ENCODE measurements at regions not wholly inside any gene's neighbourhood (a gene's known extent, or its start where the extent isn't known, plus 50 kb on each side); places are given as distances from the start of the nearest gene placed in this dataset.

GRCh38 chr16:50464325-50465290 lies 83.6 kb upstream of the NKD1 start:
- no peak overlapping the region for H3K4me3 ChIP-seq
- no peaks in the 10 kb centered on the region for H3K27me3 ChIP-seq
- intact Hi-C loops (cut with DNase I), result no loop called here
- ATAC-seq (no peak), DNase-seq (peak in 1 of 3 donors; percentile 27)
- H3K36me3 ChIP-seq, result no peaks in the 10 kb centered on the region
- peaks cover 0 to 14% (median 0%) of the 10 kb centered on the region in 4 donors for H3K4me1 ChIP-seq
- TF ChIP-seq, protein P1, sequence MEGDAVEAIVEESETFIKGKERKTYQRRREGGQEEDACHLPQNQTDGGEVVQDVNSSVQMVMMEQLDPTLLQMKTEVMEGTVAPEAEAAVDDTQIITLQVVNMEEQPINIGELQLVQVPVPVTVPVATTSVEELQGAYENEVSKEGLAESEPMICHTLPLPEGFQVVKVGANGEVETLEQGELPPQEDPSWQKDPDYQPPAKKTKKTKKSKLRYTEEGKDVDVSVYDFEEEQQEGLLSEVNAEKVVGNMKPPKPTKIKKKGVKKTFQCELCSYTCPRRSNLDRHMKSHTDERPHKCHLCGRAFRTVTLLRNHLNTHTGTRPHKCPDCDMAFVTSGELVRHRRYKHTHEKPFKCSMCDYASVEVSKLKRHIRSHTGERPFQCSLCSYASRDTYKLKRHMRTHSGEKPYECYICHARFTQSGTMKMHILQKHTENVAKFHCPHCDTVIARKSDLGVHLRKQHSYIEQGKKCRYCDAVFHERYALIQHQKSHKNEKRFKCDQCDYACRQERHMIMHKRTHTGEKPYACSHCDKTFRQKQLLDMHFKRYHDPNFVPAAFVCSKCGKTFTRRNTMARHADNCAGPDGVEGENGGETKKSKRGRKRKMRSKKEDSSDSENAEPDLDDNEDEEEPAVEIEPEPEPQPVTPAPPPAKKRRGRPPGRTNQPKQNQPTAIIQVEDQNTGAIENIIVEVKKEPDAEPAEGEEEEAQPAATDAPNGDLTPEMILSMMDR (IDR thresholded peaks at IDR 0.05), result no peak
- TF ChIP-seq POLR2A (IDR thresholded peaks at IDR 0.05), result no peak
- no peaks in the 10 kb centered on the region for H3K9me3 ChIP-seq
- H3K27ac ChIP-seq, result no peak overlapping the region
- 80% methylated on average over 8 of the region's 16 CpGs for WGBS (ENCODE audit: insufficient coverage, low coverage, low lambda C conversion rate, missing lambda C conversion rate)

DNA sequence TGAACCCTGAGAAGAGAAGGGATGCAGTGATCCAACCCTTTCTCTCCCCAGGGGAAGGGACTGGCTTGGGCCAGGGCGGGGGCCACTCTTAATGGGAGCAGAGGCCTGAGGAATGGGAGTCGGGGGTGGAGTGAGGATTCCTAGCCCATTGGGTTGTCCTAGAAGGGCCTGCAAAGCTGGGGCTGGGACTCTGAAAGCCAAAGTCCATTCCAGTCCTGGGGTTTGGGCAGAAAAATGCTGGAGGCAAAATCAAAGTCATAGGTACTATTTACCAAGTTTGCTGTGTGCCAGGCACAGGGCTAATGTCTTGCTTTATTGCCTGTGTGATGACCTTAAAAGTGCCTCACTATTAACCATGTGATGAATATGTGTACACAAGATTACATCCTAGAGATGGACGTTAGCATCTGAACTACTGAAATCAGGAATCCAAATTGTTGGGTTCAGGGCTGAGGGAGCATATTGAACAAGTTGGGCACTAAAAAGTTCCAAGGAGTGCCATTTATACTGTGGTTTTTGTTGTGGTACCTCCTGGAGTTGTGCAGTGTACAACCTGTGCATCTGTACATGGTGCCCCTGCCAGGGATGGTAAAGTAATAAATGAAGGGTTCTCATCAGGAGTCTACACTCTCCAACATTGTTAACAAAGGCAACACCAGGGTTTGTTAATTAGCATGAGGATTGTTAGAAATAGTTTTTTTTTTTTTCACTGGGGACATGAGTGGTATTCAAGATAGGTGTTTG lies 84.4 kb upstream of the NKD1 start:
- TF ChIP-seq, protein P1 (IDR thresholded peaks at IDR 0.05), result no peak
- TF ChIP-seq POLR2A (IDR thresholded peaks at IDR 0.05), result no peak
- no peaks in the 10 kb centered on the region for H3K9me3 ChIP-seq
- peaks cover 0 to 14% (median 0%) of the 10 kb centered on the region in 4 donors for H3K4me1 ChIP-seq
- H3K36me3 ChIP-seq, result no peaks in the 10 kb centered on the region
- intact Hi-C loops (cut with DNase I), result no loop called here
- peak in 1 of 3 donors; percentile 57 for DNase-seq
- no peaks in the 10 kb centered on the region for H3K27me3 ChIP-seq
- H3K27ac ChIP-seq, result no peak overlapping the region
- peak; percentile 55 to 72 (median 64) for ATAC-seq
- no peak overlapping the region for H3K4me3 ChIP-seq
- 22% methylated on average over 1 of the region's 3 CpGs for WGBS (ENCODE audit: insufficient coverage, low coverage, low lambda C conversion rate, missing lambda C conversion rate)

DNA sequence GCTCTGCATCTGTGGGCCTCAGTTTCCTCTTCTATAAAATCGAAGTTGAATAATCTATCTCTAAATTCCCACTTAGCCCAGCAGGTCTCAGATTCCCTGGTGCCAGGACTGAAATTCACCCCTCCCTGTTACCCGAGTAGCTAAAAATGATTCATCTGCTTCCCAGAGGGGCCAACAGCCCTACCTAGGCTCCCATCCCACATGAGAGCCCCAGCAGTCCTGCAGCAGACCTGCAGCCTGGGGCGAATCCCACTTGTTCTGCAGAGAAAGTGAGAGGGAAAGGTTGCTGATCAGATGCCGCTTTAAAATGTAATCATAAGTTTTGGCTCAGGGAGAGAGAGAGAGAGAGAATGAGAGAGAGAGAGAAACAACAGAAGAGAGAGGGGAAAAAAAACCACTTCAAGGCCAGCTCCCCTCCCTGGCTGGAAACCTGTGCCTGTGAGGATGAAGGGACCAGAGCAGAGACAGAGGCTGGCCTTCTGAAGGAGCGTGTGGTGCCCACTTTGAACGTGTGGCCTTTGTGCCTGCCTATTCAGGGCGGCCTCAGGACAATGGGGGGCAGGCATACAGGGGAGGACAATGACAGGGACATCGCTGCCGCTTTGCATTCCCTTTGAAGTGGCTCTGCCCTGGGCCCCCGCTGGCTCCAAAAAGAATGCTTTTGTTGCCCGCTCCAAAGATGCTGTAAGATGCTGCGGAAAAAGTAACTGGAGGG lies 85.2 kb upstream of the NKD1 start:
- TF ChIP-seq, protein P1 (IDR thresholded peaks at IDR 0.05), result no peak
- no peak for TF ChIP-seq POLR2A (IDR thresholded peaks at IDR 0.05)
- DNase-seq (peak in 1 of 3 donors; percentile 24), ATAC-seq (no peak)
- peaks cover 0 to 14% (median 0%) of the 10 kb centered on the region in 4 donors for H3K4me1 ChIP-seq
- H3K4me3 ChIP-seq, result no peak overlapping the region
- no peaks in the 10 kb centered on the region for H3K27me3 ChIP-seq
- H3K9me3 ChIP-seq, result no peaks in the 10 kb centered on the region
- no peaks in the 10 kb centered on the region for H3K36me3 ChIP-seq
- H3K27ac ChIP-seq, result no peak overlapping the region
- WGBS (ENCODE audit: insufficient coverage, low coverage, low lambda C conversion rate, missing lambda C conversion rate), result 76% methylated on average over 10 of the region's 12 CpGs
- intact Hi-C loops (cut with DNase I), result no loop called here

DNA sequence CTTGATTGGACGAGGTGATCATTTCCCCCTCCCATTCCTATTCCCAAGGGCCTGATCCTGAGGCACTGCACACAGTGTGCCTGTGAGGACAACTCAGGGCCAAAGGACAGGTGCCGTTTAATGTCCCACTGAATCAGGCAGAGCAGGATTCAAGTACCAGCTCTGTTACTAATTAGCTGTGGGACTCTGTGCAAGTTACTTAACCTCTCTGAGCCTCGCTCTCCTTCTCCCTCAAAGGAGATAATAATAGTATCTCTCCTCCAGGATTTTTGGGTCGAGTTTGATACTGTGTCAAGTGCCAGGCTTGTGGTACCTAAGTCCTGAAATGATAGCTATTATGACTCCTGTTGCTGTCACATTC lies 86.8 kb upstream of the NKD1 start:
- intact Hi-C loops (cut with DNase I), result no loop called here
- no peak overlapping the region for H3K4me3 ChIP-seq
- peak in 1 of 4 donors; percentile 28 for ATAC-seq
- no peaks in the 10 kb centered on the region for H3K36me3 ChIP-seq
- WGBS (ENCODE audit: insufficient coverage, low coverage, low lambda C conversion rate, missing lambda C conversion rate), result 60% methylated on average over 4 of the region's 4 CpGs
- DNase-seq, result no peak
- TF ChIP-seq, protein P1 (IDR thresholded peaks at IDR 0.05), result no peak
- TF ChIP-seq POLR2A (IDR thresholded peaks at IDR 0.05), result no peak
- H3K27me3 ChIP-seq, result no peaks in the 10 kb centered on the region
- H3K9me3 ChIP-seq, result no peaks in the 10 kb centered on the region
- H3K4me1 ChIP-seq, result peaks cover 0 to 14% (median 0%) of the 10 kb centered on the region in 4 donors
- H3K27ac ChIP-seq, result no peak overlapping the region
